Calu3 (cell line): ENCODE measurements at regions not wholly inside any gene's neighbourhood (a gene's known extent, or its start where the extent isn't known, plus 50 kb on each side); places are given as distances from the start of the nearest gene placed in this dataset.

Experiments
- BruUV-seq: library from RNA; stranded (reverse); fragments of 400-500 nt; replicated peaks from 2 replicates; lab custom pipeline; 2021; lab: Mats Ljungman, UMichigan
- CTCF ChIA-PET: fragments of 300-600 bp; sonication (Branson Sonifier 250); formaldehyde crosslinking; loops from one replicate; lab custom pipeline; 2022; ENCODE audit warnings: antibody characterized with exemption; lab: Charles Lee
- DNase-seq: peaks from one replicate; pipeline ENCODE4 v3.0.0; 2022
- H3K27ac Mint-ChIP-seq: one replicate; pipeline ENCODE4 v1.8.0; 2022; ENCODE audit warnings: mixed read lengths; ENCODE audit not compliant: unreplicated experiment
- H3K27me3 Mint-ChIP-seq: one replicate; pipeline ENCODE4 v1.8.0; 2022; ENCODE audit warnings: mixed read lengths; ENCODE audit not compliant: unreplicated experiment
- H3K36me3 Mint-ChIP-seq: one replicate; pipeline ENCODE4 v1.8.0; 2022; ENCODE audit warnings: mild to moderate bottlenecking, moderate library complexity, mixed read lengths; ENCODE audit not compliant: insufficient read depth, unreplicated experiment
- H3K4me1 Mint-ChIP-seq: one replicate; pipeline ENCODE4 v1.8.0; 2022; ENCODE audit warnings: mild to moderate bottlenecking, low read depth, mixed read lengths; ENCODE audit not compliant: unreplicated experiment
- H3K4me3 Mint-ChIP-seq: one replicate; pipeline ENCODE4 v1.8.0; 2022; ENCODE audit warnings: mild to moderate bottlenecking, low read depth, moderate library complexity, mixed read lengths; ENCODE audit not compliant: unreplicated experiment
- H3K9me3 Mint-ChIP-seq: one replicate; pipeline ENCODE4 v1.8.0; 2022; ENCODE audit warnings: low read depth, mixed read lengths; ENCODE audit not compliant: unreplicated experiment
- intact Hi-C: fragments of 100-400 bp; cut with micrococcal nuclease; formaldehyde crosslinking; loops from one replicate; pipeline ENCODE4 v1.10.0; 2022; ENCODE audit not compliant: unreplicated experiment
- TF ChIP-seq, protein P1 (sequence below): fragments of 200-600 bp; IDR thresholded peaks from one replicate; pipeline ENCODE4 v1.8.0; 2022; ENCODE audit warnings: antibody characterized with exemption; ENCODE audit not compliant: unreplicated experiment

DNA sequence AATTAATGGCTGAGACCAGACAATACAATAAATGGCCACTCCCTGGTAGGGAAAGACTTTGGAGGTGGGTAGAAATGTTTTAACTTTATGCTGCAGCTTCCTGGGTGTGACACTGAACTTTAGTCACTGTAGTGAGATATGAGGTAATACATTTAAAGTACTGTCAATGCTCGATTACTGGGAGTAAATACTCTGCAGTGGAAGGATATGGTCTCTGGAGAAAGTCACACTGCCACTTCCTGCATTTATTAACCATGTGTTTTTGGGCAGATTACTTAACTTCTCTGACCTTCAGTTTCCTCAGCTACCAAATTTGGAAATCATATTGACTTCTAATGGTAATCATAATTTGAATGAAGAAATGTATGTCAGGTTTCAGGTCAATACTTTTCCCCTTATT is 317.1 kb upstream of the TGFBR2 start:
- no peak overlapping the region for H3K27ac Mint-ChIP-seq
- intact Hi-C loops, result loop anchor here (5.0 kb wide), 1 partner anchor 53 kb away; no protein-coding TSS in a partner anchor
- TF ChIP-seq, protein P1, sequence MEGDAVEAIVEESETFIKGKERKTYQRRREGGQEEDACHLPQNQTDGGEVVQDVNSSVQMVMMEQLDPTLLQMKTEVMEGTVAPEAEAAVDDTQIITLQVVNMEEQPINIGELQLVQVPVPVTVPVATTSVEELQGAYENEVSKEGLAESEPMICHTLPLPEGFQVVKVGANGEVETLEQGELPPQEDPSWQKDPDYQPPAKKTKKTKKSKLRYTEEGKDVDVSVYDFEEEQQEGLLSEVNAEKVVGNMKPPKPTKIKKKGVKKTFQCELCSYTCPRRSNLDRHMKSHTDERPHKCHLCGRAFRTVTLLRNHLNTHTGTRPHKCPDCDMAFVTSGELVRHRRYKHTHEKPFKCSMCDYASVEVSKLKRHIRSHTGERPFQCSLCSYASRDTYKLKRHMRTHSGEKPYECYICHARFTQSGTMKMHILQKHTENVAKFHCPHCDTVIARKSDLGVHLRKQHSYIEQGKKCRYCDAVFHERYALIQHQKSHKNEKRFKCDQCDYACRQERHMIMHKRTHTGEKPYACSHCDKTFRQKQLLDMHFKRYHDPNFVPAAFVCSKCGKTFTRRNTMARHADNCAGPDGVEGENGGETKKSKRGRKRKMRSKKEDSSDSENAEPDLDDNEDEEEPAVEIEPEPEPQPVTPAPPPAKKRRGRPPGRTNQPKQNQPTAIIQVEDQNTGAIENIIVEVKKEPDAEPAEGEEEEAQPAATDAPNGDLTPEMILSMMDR, result no peak
- peaks cover 3% of the 10 kb centered on the region for H3K9me3 Mint-ChIP-seq
- peaks cover 69% of the 10 kb centered on the region for H3K4me1 Mint-ChIP-seq
- CTCF ChIA-PET, result no interaction called here
- no peaks in the 10 kb centered on the region for H3K27me3 Mint-ChIP-seq
- no TSS peak for BruUV-seq
- H3K4me3 Mint-ChIP-seq, result no peak overlapping the region
- H3K36me3 Mint-ChIP-seq, result no peaks in the 10 kb centered on the region
- no peak for DNase-seq

- H3K4me3 Mint-ChIP-seq, result no peak overlapping the region
- CTCF ChIA-PET, result no interaction called here
- no TSS peak for BruUV-seq
- intact Hi-C loops, result loop anchor here (5.0 kb wide), 1 partner anchor 53 kb away; no protein-coding TSS in a partner anchor
- peaks cover 66% of the 10 kb centered on the region for H3K4me1 Mint-ChIP-seq
- H3K9me3 Mint-ChIP-seq, result peaks cover 3% of the 10 kb centered on the region
- H3K27me3 Mint-ChIP-seq, result no peaks in the 10 kb centered on the region
- TF ChIP-seq, protein P1, result no peak
- no peaks in the 10 kb centered on the region for H3K36me3 Mint-ChIP-seq
- DNase-seq, result no peak
- no peak overlapping the region for H3K27ac Mint-ChIP-seq
These were observed 316.6 kb upstream of the TGFBR2 start for GRCh38 chr3:30289766-30290165.

GRCh38 chr3:30290479-30290878 is 315.9 kb upstream of the TGFBR2 start:
- H3K9me3 Mint-ChIP-seq, result peaks cover 3% of the 10 kb centered on the region
- H3K27ac Mint-ChIP-seq, result no peak overlapping the region
- H3K27me3 Mint-ChIP-seq, result no peaks in the 10 kb centered on the region
- no peak overlapping the region for H3K4me3 Mint-ChIP-seq
- TF ChIP-seq, protein P1, result no peak
- no peaks in the 10 kb centered on the region for H3K36me3 Mint-ChIP-seq
- intact Hi-C loops, result no loop called here
- H3K4me1 Mint-ChIP-seq, result peaks cover 59% of the 10 kb centered on the region
- DNase-seq, result no peak
- BruUV-seq, result no TSS peak
- CTCF ChIA-PET, result interaction anchor here (0.6 kb wide), 1 partner anchor 16 kb away, joined by 3 read pairs; no protein-coding TSS in a partner anchor

DNA sequence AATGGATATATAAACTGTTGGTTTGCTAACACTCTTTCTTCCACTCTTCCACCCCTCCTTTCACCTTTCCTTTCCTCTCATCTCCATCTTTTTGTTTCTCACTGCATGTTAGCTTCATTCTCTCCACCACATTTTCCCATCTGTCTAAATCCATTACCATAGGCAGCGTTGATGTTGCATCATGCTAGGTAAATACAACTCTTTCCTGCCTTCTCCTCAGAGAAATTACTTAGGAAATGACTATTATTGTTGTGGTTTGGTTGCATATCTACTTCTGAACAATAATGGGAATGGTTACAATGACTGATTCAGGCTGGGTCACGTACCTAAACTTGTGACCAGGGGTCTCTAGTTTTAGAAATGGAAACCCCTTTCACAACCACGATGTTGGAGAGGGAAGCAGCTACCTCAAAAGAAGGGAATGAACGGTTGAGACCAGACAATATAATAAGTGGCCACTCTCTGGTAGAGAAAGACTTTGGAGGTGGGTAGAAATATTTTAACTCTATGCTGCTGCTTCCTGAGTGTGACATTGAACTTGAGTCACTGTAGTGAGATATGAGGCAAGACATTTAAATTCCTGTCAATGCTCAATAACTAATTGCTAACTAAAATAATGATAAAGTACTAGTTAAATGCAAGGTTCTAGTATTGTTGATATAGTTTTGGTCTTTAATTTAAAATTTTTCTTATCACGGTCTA is 314.1 kb upstream of the TGFBR2 start:
- Mint-ChIP-seq H3K4me3 (no peak overlapping the region), H3K4me1 (peaks cover 45% of the 10 kb centered on the region), H3K9me3 (peaks cover 3% of the 10 kb centered on the region), H3K27me3 (no peaks in the 10 kb centered on the region), H3K36me3 (no peaks in the 10 kb centered on the region), H3K27ac (peak overlapping the region; percentile 84)
- TF ChIP-seq, protein P1, result no peak
- intact Hi-C loops, result no loop called here
- CTCF ChIA-PET, result no interaction called here
- no TSS peak for BruUV-seq
- DNase-seq, result no peak
